MM.1S (cell line): ENCODE measurements at regions not wholly inside any gene's neighbourhood (a gene's known extent, or its start where the extent isn't known, plus 50 kb on each side); places are given as distances from the start of the nearest gene placed in this dataset.

Experiments used
- DNase-seq: peaks from one replicate; pipeline ENCODE4 v3.0.0-alpha.2; 2015
- H2AFZ ChIP-seq: fragments of 300-600 bp; sonication (generic); 2 replicates; pipeline ENCODE4 v1.6.0; 2016; ENCODE audit warnings: antibody characterized with exemption, low read length
- H3F3A ChIP-seq: fragments of 300-600 bp; sonication (generic); 2 replicates; pipeline ENCODE4 v1.6.1; 2016; ENCODE audit warnings: mild to moderate bottlenecking, antibody characterized with exemption, low read length, moderate library complexity, mixed read lengths; ENCODE audit not compliant: insufficient read depth
- H3K27ac ChIP-seq: fragments of 300-600 bp; sonication (generic); 2 replicates; pipeline ENCODE4 v1.5.1; 2016; ENCODE audit warnings: mild to moderate bottlenecking, low read length
- H3K27me3 ChIP-seq: fragments of 300-600 bp; sonication (generic); replicated peaks from 2 replicates; pipeline ENCODE4 v1.6.0; 2016; ENCODE audit warnings: low read length; ENCODE audit not compliant: insufficient read depth
- H3K36me3 ChIP-seq: fragments of 300-600 bp; sonication (generic); replicated peaks from 2 replicates; pipeline ENCODE4 v1.6.1; 2016; ENCODE audit warnings: mild to moderate bottlenecking, low read length, mixed read lengths; ENCODE audit not compliant: insufficient read depth
- H3K4me1 ChIP-seq: fragments of 300-600 bp; sonication (generic); 2 replicates; pipeline ENCODE4 v1.6.1; 2016; ENCODE audit warnings: low read length, mixed read lengths
- H3K4me2 ChIP-seq: fragments of 300-600 bp; sonication (generic); 2 replicates; pipeline ENCODE4 v1.6.0; 2016; ENCODE audit warnings: low read depth, low read length
- H3K4me3 ChIP-seq: fragments of 300-600 bp; sonication (generic); 2 replicates; pipeline ENCODE4 v1.5.1; 2016; ENCODE audit warnings: low read length, mixed read lengths
- H3K79me2 ChIP-seq: fragments of 300-600 bp; sonication (generic); 2 replicates; pipeline ENCODE4 v1.6.1; 2016; ENCODE audit warnings: mixed run types, low read length, mixed read lengths
- H3K9ac ChIP-seq: fragments of 300-600 bp; sonication (generic); 2 replicates; pipeline ENCODE4 v1.6.1; 2016; ENCODE audit warnings: low read length, mixed read lengths
- H3K9me2 ChIP-seq: fragments of 300-600 bp; sonication (generic); replicated peaks from 2 replicates; pipeline ENCODE4 v1.6.1; 2016; ENCODE audit warnings: mild to moderate bottlenecking, low read length, mixed read lengths; ENCODE audit not compliant: insufficient read depth
- H3K9me3 ChIP-seq: fragments of 300-600 bp; sonication (generic); replicated peaks from 2 replicates; pipeline ENCODE4 v1.6.1; 2016; ENCODE audit warnings: mild to moderate bottlenecking, low read length, mixed read lengths; ENCODE audit not compliant: insufficient read depth
- H4K20me1 ChIP-seq: fragments of 300-600 bp; sonication (generic); 2 replicates; pipeline ENCODE4 v1.6.1; 2016; ENCODE audit warnings: mild to moderate bottlenecking, low read length, moderate library complexity, mixed read lengths; ENCODE audit not compliant: insufficient read depth
- CTCF ChIP-seq: fragments of 300-600 bp; sonication (generic); IDR thresholded peaks from 2 replicates; pipeline ENCODE4 v1.5.1; 2016; ENCODE audit warnings: antibody characterized with exemption, low read length, mixed read lengths
- EZH2 ChIP-seq: fragments of 300-600 bp; sonication (generic); optimal IDR thresholded peaks from 2 replicates; pipeline ENCODE3; 2017; ENCODE audit warnings: low read depth, mild to moderate bottlenecking, antibody characterized with exemption, low read length, mixed read lengths
- EZH2phosphoT487 ChIP-seq: fragments of 300-600 bp; sonication (generic); IDR thresholded peaks from 2 replicates; pipeline ENCODE4 v1.6.1; 2018; ENCODE audit warnings: antibody characterized with exemption, low read length

DNA sequence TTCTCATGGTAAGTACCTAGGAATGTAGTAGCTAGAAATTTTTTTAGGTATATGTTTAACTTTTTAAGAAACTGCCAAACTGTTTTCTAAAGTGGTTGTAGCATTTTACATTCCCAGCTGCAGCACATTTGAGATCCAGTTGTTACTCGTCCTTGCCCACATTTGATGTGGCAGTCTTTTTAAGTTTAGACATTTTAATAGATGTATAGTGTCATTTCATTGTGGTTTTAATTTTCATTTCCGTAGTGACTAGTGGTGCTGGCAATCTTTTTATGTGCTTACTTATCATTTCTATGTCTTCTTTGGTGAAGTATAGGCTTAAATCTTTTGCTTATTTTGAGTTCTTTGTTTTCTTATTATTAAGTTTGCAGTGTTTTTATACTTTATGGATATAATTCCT lies 171.6 kb downstream of the GAS1 start:
- no peak overlapping the region for H2AFZ ChIP-seq
- H3K9me3 ChIP-seq: no peaks in the 10 kb centered on the region
- DNase-seq: no peak
- H3K4me2 ChIP-seq: no peak overlapping the region
- H3K27me3 ChIP-seq: no peaks in the 10 kb centered on the region
- H3K36me3 ChIP-seq: no peaks in the 10 kb centered on the region
- H4K20me1 ChIP-seq: no peaks in the 10 kb centered on the region
- TF ChIP-seq EZH2: no peak
- no peak for TF ChIP-seq CTCF
- no peak for TF ChIP-seq EZH2phosphoT487
- H3K9ac ChIP-seq: no peak overlapping the region
- no peak overlapping the region for H3K4me3 ChIP-seq
- no peaks in the 10 kb centered on the region for H3K9me2 ChIP-seq
- no peaks in the 10 kb centered on the region for H3F3A ChIP-seq
- no peak overlapping the region for H3K27ac ChIP-seq
- no peaks in the 10 kb centered on the region for H3K4me1 ChIP-seq
- H3K79me2 ChIP-seq: no peaks in the 10 kb centered on the region

GRCh38 chr9:86774116-86774515 lies 173.2 kb downstream of the GAS1 start:
- no peaks in the 10 kb centered on the region for H3F3A ChIP-seq
- H3K79me2 ChIP-seq: no peaks in the 10 kb centered on the region
- no peaks in the 10 kb centered on the region for H3K9me2 ChIP-seq
- H3K36me3 ChIP-seq: no peaks in the 10 kb centered on the region
- DNase-seq: no peak
- no peak overlapping the region for H2AFZ ChIP-seq
- no peak for TF ChIP-seq CTCF
- no peak for TF ChIP-seq EZH2
- no peak for TF ChIP-seq EZH2phosphoT487
- no peak overlapping the region for H3K4me2 ChIP-seq
- no peaks in the 10 kb centered on the region for H3K9me3 ChIP-seq
- no peaks in the 10 kb centered on the region for H4K20me1 ChIP-seq
- H3K4me1 ChIP-seq: no peaks in the 10 kb centered on the region
- H3K9ac ChIP-seq: no peak overlapping the region
- no peaks in the 10 kb centered on the region for H3K27me3 ChIP-seq
- no peak overlapping the region for H3K27ac ChIP-seq
- no peak overlapping the region for H3K4me3 ChIP-seq

DNA sequence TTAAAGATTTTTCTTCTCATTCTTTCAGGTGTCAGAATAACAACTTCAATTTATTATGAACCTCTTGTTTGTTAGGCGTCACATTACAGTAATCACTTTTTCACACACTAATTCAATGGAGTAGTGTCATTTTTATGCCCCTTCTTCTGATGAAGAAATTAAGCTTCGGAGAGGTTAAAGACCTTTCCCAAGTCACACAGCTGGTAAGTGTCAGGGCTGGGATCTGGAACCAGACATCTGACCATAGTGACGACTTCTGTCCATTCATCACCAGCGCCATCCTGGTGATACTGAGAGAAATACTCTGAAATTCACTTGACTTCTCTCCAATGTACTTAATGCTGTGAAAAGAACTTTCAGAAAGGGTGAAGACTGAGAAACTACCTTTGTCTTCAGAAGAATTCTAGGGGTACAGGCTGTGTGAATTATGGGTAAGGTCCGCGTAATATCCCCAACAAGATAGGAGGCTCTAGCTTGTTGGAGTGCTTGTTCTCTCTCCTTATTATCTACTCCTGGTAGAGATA lies 173.8 kb downstream of the GAS1 start:
- H3K79me2 ChIP-seq: no peaks in the 10 kb centered on the region
- no peaks in the 10 kb centered on the region for H3K9me2 ChIP-seq
- H3K9ac ChIP-seq: no peak overlapping the region
- no peaks in the 10 kb centered on the region for H3K4me1 ChIP-seq
- H3K27ac ChIP-seq: no peak overlapping the region
- no peak overlapping the region for H2AFZ ChIP-seq
- no peaks in the 10 kb centered on the region for H3F3A ChIP-seq
- no peak overlapping the region for H3K4me3 ChIP-seq
- no peaks in the 10 kb centered on the region for H3K27me3 ChIP-seq
- no peaks in the 10 kb centered on the region for H4K20me1 ChIP-seq
- DNase-seq: no peak
- H3K4me2 ChIP-seq: no peak overlapping the region
- TF ChIP-seq CTCF (no peak), EZH2 (no peak), EZH2phosphoT487 (no peak)
- no peaks in the 10 kb centered on the region for H3K36me3 ChIP-seq
- H3K9me3 ChIP-seq: no peaks in the 10 kb centered on the region

DNA sequence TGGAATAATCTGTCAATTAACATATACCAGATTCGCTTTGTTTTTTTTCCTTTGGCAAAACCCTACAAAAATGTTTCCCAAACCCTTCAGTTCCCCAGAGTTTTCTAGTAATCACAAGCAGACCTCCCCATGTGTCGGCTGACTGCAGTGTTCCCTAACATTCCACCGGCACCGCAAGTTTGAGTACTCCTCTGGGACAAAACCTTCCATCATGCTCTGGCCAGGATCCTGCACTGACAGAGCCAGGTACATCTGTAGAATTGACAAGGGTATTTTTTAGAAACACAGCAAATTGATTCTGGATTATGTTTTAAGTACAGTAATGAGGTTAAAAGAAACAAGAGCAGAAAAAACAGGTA lies 174.7 kb downstream of the GAS1 start:
- Histone ChIP-seq H3K36me3 (no peaks in the 10 kb centered on the region), H3K79me2 (no peaks in the 10 kb centered on the region), H3K27ac (no peak overlapping the region), H3F3A (no peaks in the 10 kb centered on the region), H2AFZ (no peak overlapping the region), H3K9ac (no peak overlapping the region), H3K4me2 (no peak overlapping the region), H4K20me1 (no peaks in the 10 kb centered on the region), H3K4me1 (no peaks in the 10 kb centered on the region), H3K4me3 (no peak overlapping the region), H3K9me2 (no peaks in the 10 kb centered on the region), H3K27me3 (no peaks in the 10 kb centered on the region), H3K9me3 (no peaks in the 10 kb centered on the region)
- TF ChIP-seq EZH2 (no peak), EZH2phosphoT487 (no peak), CTCF (no peak)
- DNase-seq: no peak
